Upper lobe of left lung (tissue), 6 donors: ENCODE measurements at regions not wholly inside any gene's neighbourhood (a gene's known extent, or its start where the extent isn't known, plus 50 kb on each side); places are given as distances from the start of the nearest gene placed in this dataset.
A peak's percentile ranks its signal among the peaks of the same experiment; 100 is the strongest.

Experiments
- ATAC-seq, 2 donors: fragments of 200-7000 bp; cut with Tn5 transposase; one replicate each; pipeline ENCODE4 v1.9.1; 2022; ENCODE audit warnings: mild to moderate bottlenecking in 2 of 2, moderate library complexity in 2 of 2; ENCODE audit not compliant: low FRiP score in 2 of 2
- DNase-seq, 2 donors: peaks; one replicate each; pipeline ENCODE4 v3.0.0-alpha.2; 2019 to 2020
- H3K27ac ChIP-seq, 4 donors: fragments of 200-600 bp; sonication (generic); one replicate each; pipeline ENCODE4 v1.5.1; 2016 to 2019
- H3K27me3 ChIP-seq, 4 donors: fragments of 200-600 bp; sonication (generic); one replicate each; pipeline ENCODE4 v1.5.1; 2017 to 2019
- H3K36me3 ChIP-seq, 4 donors: fragments of 200-600 bp; sonication (generic); one replicate each; pipeline ENCODE4 v1.5.1; 2016 to 2019
- H3K4me1 ChIP-seq, 4 donors: fragments of 200-600 bp; sonication (generic); one replicate each; pipeline ENCODE4 v1.5.1; 2018 to 2019
- H3K4me3 ChIP-seq, 4 donors: fragments of 200-600 bp; sonication (generic); one replicate each; pipeline ENCODE4 v1.5.1; 2017 to 2019; ENCODE audit warnings: mild to moderate bottlenecking in 2 of 4, moderate library complexity in 1 of 4
- H3K9me3 ChIP-seq, 4 donors: fragments of 200-600 bp; sonication (generic); one replicate each; pipeline ENCODE4 v1.5.1; 2018 to 2019
- CTCF ChIP-seq, 6 experiments: fragments of 450-650 bp in 4 of 6; fragments of 200-600 bp in 2 of 6; sonication (generic) in 2 of 6; IDR thresholded peaks; one replicate each; pipeline ENCODE4 v1.5.1; 2016 to 2019; ENCODE audit warnings: antibody characterized with exemption in 6 of 6
- EP300 ChIP-seq, 4 donors: sonication (generic); formaldehyde crosslinking; IDR thresholded peaks; one replicate each; pipeline ENCODE4 v1.5.1; 2017; ENCODE audit warnings: antibody characterized with exemption in 4 of 4, control low read depth in 2 of 4
- POLR2A ChIP-seq, 4 donors: fragments of 450-650 bp; IDR thresholded peaks; one replicate each; pipeline ENCODE4 v1.5.1; 2016 to 2017; ENCODE audit warnings: antibody characterized with exemption in 4 of 4, mild to moderate bottlenecking in 2 of 4
- POLR2AphosphoS5 ChIP-seq, 2 donors: sonication (generic); formaldehyde crosslinking; IDR thresholded peaks; one replicate each; pipeline ENCODE4 v1.5.1; 2017; ENCODE audit warnings: antibody characterized with exemption in 2 of 2
- WGBS, 2 donors: methylation state at CpG; one replicate each; pipeline ENCODE4 v1.1.5; 2017 to 2018; 5-methylcytosine and 5-hydroxymethylcytosine counted together
- donor health status: DM: no; HTN: no; CAD: no; lungs with moderate emphysema.
- donor health status: DM: no; HTN: yes; CAD: no; lungs with severe emphysema.

- ATAC-seq, result peak; percentile 61 to 73
- Histone ChIP-seq H3K4me3 (no peak overlapping the region), H3K4me1 (no peaks in the 10 kb centered on the region), H3K27ac (no peak overlapping the region), H3K36me3 (no peaks in the 10 kb centered on the region), H3K27me3 (no peaks in the 10 kb centered on the region), H3K9me3 (no peaks in the 10 kb centered on the region)
- WGBS, 2 donors, result 25 to 26% methylated on average over 16 of the region's 16 CpGs
- peak; percentile 17 to 84 (median 58) for TF ChIP-seq CTCF (IDR thresholded peaks at IDR 0.05)
- TF ChIP-seq POLR2AphosphoS5 (IDR thresholded peaks at IDR 0.05), result no peak
- peak in 1 of 2 donors; percentile 57 for DNase-seq
These were observed 417.1 kb downstream of the TMEM114 start for GRCh38 chr16:8173111-8173644.

- H3K27me3 ChIP-seq, result no peaks in the 10 kb centered on the region
- no peak for TF ChIP-seq POLR2AphosphoS5 (IDR thresholded peaks at IDR 0.05)
- no peak for TF ChIP-seq POLR2A (IDR thresholded peaks at IDR 0.05)
- no peak for TF ChIP-seq CTCF (IDR thresholded peaks at IDR 0.05)
- TF ChIP-seq EP300 (IDR thresholded peaks at IDR 0.05), result no peak
- H3K4me1 ChIP-seq, result no peaks in the 10 kb centered on the region
- no peak overlapping the region for H3K27ac ChIP-seq
- ATAC-seq, result no peak
- WGBS, 2 donors, result 84 to 87% methylated on average over 7 of the region's 7 CpGs
- H3K9me3 ChIP-seq, result no peaks in the 10 kb centered on the region
- no peaks in the 10 kb centered on the region for H3K36me3 ChIP-seq
- no peak for DNase-seq
- no peak overlapping the region for H3K4me3 ChIP-seq
These were observed 417.8 kb downstream of the TMEM114 start for GRCh38 chr16:8172551-8172950.

GRCh38 chr16:8168016-8168415 lies 422.3 kb downstream of the TMEM114 start:
- 66 to 79% methylated on average over 10 of the region's 10 CpGs for WGBS, 2 donors
- H3K36me3 ChIP-seq, result no peaks in the 10 kb centered on the region
- no peaks in the 10 kb centered on the region for H3K27me3 ChIP-seq
- no peak overlapping the region for H3K4me3 ChIP-seq
- TF ChIP-seq POLR2AphosphoS5 (IDR thresholded peaks at IDR 0.05), result no peak
- no peak for TF ChIP-seq CTCF (IDR thresholded peaks at IDR 0.05)
- TF ChIP-seq POLR2A (IDR thresholded peaks at IDR 0.05), result no peak
- no peak for TF ChIP-seq EP300 (IDR thresholded peaks at IDR 0.05)
- no peak for ATAC-seq
- no peaks in the 10 kb centered on the region for H3K9me3 ChIP-seq
- no peak for DNase-seq
- H3K4me1 ChIP-seq, result no peaks in the 10 kb centered on the region
- no peak overlapping the region for H3K27ac ChIP-seq

- no peak for DNase-seq
- WGBS, 2 donors, result 89 to 91% methylated on average over 5 of the region's 5 CpGs
- no peak overlapping the region for H3K27ac ChIP-seq
- H3K9me3 ChIP-seq, result no peaks in the 10 kb centered on the region
- TF ChIP-seq POLR2A (IDR thresholded peaks at IDR 0.05) (no peak), POLR2AphosphoS5 (IDR thresholded peaks at IDR 0.05) (no peak), CTCF (IDR thresholded peaks at IDR 0.05) (no peak), EP300 (IDR thresholded peaks at IDR 0.05) (no peak)
- no peaks in the 10 kb centered on the region for H3K4me1 ChIP-seq
- H3K4me3 ChIP-seq, result no peak overlapping the region
- no peak for ATAC-seq
- no peaks in the 10 kb centered on the region for H3K27me3 ChIP-seq
- no peaks in the 10 kb centered on the region for H3K36me3 ChIP-seq
These were observed 422.9 kb downstream of the TMEM114 start for GRCh38 chr16:8167436-8167835.

GRCh38 chr16:8158051-8158450 lies 432.3 kb downstream of the TMEM114 start:
- ATAC-seq (no peak), DNase-seq (no peak)
- Histone ChIP-seq H3K36me3 (no peaks in the 10 kb centered on the region), H3K9me3 (no peaks in the 10 kb centered on the region), H3K4me3 (no peak overlapping the region), H3K27me3 (no peaks in the 10 kb centered on the region), H3K4me1 (no peaks in the 10 kb centered on the region), H3K27ac (no peak overlapping the region)
- WGBS, 2 donors, result 75 to 76% methylated on average over 5 of the region's 5 CpGs
- TF ChIP-seq POLR2A (IDR thresholded peaks at IDR 0.05) (no peak), CTCF (IDR thresholded peaks at IDR 0.05) (no peak), POLR2AphosphoS5 (IDR thresholded peaks at IDR 0.05) (no peak), EP300 (IDR thresholded peaks at IDR 0.05) (no peak)
